ENCODE measurements at regions not wholly inside any gene's neighbourhood (a gene's known extent, or its start where the extent isn't known, plus 50 kb on each side); places are given as distances from the start of the nearest gene placed in this dataset.
A peak's percentile ranks its signal among the peaks of the same experiment; 100 is the strongest.

DNA sequence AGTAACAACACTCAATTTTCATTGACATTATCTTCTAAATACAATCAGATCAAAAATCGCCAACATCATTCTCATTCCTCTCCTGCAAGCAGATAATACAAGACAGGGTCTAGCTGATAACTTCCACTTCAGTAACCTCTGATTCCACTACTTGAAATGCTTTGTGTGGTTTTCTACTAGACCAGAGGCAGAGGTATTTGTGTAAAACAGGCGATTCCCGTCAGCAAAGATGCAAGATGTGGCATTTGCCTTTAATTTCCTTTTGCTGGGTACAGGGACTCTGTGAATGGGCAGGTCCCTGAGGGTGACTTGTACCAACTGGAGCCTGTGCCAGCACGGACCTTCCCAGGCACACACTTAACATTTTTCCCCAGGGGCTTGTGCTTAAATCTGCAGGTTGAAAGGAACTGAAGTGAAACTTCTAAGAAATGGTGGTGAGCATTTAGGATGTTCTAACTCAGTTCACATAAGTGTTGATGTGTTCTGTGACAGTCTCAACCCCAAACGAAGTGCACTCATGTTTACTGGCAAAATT, 625.5 kb upstream of the WWC1 start (continued):
- TF ChIP-seq, protein P1, sequence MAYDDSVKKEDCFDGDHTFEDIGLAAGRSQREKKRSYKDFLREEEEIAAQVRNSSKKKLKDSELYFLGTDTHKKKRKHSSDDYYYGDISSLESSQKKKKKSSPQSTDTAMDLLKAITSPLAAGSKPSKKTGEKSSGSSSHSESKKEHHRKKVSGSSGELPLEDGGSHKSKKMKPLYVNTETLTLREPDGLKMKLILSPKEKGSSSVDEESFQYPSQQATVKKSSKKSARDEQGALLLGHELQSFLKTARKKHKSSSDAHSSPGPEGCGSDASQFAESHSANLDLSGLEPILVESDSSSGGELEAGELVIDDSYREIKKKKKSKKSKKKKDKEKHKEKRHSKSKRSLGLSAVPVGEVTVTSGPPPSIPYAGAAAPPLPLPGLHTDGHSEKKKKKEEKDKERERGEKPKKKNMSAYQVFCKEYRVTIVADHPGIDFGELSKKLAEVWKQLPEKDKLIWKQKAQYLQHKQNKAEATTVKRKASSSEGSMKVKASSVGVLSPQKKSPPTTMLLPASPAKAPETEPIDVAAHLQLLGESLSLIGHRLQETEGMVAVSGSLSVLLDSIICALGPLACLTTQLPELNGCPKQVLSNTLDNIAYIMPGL (CRISPR knock-in tag; IDR thresholded peaks at IDR 0.05) = no peak

DNA sequence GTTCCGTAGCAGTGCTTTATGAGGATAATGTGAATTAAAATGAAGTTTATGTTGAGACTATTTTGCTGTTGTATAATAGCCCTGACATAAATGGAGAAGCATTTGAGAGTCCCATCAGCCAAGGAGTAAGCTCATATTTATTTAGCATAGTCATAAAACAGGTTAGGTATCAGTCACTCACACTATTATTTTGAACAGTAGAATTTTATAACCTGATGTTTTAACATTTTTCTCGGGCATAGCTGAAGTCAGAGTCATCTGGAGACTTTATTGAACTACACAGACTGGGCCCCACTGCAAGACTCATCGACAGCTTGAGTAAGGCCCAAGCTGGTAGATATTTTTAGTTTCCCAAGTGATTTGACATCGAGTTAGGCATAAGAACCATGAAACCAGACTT, 620.3 kb upstream of the WWC1 start:
- DNase-seq (ENCODE audit: low spot score) = no peak
- 0 out of 2 replicates have a peak, but pooled peaks cover under 1% of the 10 kb centered on the region for H3K36me3 Mint-ChIP-seq
- H3K4me1 Mint-ChIP-seq = peaks cover 20% of the 10 kb centered on the region
- TF ChIP-seq, protein P2, sequence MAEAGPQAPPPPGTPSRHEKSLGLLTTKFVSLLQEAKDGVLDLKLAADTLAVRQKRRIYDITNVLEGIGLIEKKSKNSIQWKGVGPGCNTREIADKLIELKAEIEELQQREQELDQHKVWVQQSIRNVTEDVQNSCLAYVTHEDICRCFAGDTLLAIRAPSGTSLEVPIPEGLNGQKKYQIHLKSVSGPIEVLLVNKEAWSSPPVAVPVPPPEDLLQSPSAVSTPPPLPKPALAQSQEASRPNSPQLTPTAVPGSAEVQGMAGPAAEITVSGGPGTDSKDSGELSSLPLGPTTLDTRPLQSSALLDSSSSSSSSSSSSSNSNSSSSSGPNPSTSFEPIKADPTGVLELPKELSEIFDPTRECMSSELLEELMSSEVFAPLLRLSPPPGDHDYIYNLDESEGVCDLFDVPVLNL (CRISPR knock-in tag; IDR thresholded peaks at IDR 0.05; ENCODE audit: borderline replicate concordance, low read depth) = no peak
- TF ChIP-seq PRRX2 (CRISPR knock-in tag; IDR thresholded peaks at IDR 0.05) = no peak
- no peak for TF ChIP-seq ZNF219 (CRISPR knock-in tag; IDR thresholded peaks at IDR 0.05; ENCODE audit: borderline replicate concordance)
- TF ChIP-seq, protein P3, sequence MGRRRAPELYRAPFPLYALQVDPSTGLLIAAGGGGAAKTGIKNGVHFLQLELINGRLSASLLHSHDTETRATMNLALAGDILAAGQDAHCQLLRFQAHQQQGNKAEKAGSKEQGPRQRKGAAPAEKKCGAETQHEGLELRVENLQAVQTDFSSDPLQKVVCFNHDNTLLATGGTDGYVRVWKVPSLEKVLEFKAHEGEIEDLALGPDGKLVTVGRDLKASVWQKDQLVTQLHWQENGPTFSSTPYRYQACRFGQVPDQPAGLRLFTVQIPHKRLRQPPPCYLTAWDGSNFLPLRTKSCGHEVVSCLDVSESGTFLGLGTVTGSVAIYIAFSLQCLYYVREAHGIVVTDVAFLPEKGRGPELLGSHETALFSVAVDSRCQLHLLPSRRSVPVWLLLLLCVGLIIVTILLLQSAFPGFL (CRISPR knock-in tag; IDR thresholded peaks at IDR 0.05; ENCODE audit: borderline replicate concordance) = no peak
- TF ChIP-seq ATF1 (CRISPR knock-in tag; IDR thresholded peaks at IDR 0.05) = no peak
- CTCF ChIA-PET = interaction anchor here (0.8 kb wide), 1 partner anchor 377 kb away, joined by 4 read pairs; no protein-coding TSS in a partner anchor
- no peak overlapping the region for H3K4me3 Mint-ChIP-seq
- H3K9me3 Mint-ChIP-seq = peaks cover 5% of the 10 kb centered on the region
- no peaks in the 10 kb centered on the region for H3K27me3 Mint-ChIP-seq (ENCODE audit: low read depth)
- peak overlapping the region; percentile 8; the same call in 1 of the 2 replicates for H3K27ac Mint-ChIP-seq
- POLR2A ChIA-PET = no interaction called here
- no peak for ATAC-seq

DNA sequence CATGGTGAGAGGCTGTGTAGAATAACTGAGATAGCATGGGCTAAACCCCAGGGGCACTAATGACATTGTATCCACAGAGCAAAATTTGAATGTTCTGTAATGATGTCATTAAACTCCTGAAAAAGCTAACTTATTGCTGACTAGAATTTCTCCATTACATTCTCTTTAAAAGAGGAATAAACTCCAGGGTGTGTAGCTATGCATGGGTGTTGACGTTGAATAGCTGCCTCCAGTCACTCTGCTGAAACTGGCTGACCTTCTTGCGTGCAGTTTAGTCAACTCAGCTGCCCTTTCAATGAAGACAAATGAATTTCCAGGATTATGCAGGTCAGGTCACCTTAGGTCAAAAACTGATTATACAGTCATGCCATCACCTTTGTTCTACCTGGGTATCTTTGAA, 617.5 kb upstream of the WWC1 start:
- H3K27me3 Mint-ChIP-seq (ENCODE audit: low read depth) = no peaks in the 10 kb centered on the region
- no peak overlapping the region for H3K4me3 Mint-ChIP-seq
- peaks cover 12% of the 10 kb centered on the region for H3K9me3 Mint-ChIP-seq
- ATAC-seq = no peak
- H3K36me3 Mint-ChIP-seq = 0 out of 2 replicates have a peak, but pooled peaks cover 3% of the 10 kb centered on the region
- ChIA-PET CTCF (no interaction called here), POLR2A (no interaction called here)
- H3K27ac Mint-ChIP-seq = no peak overlapping the region
- TF ChIP-seq FOXP1 (CRISPR knock-in tag; IDR thresholded peaks at IDR 0.05; ENCODE audit: borderline replicate concordance) (no peak), MXD4 (CRISPR knock-in tag; IDR thresholded peaks at IDR 0.05; ENCODE audit: borderline replicate concordance) (no peak), ETV6 (CRISPR knock-in tag; IDR thresholded peaks at IDR 0.05) (no peak), NFATC4 (CRISPR knock-in tag; IDR thresholded peaks at IDR 0.05) (no peak), TEAD1 (CRISPR knock-in tag; IDR thresholded peaks at IDR 0.05) (no peak), GABPB1 (CRISPR knock-in tag; IDR thresholded peaks at IDR 0.05) (no peak), ZNF423 (CRISPR knock-in tag; IDR thresholded peaks at IDR 0.05) (no peak), SMAD3 (CRISPR knock-in tag; IDR thresholded peaks at IDR 0.05; ENCODE audit: borderline replicate concordance) (no peak), HMGA2 (CRISPR knock-in tag; IDR thresholded peaks at IDR 0.05) (no peak), NFE2L1 (CRISPR knock-in tag; IDR thresholded peaks at IDR 0.05) (no peak), RELA (CRISPR knock-in tag; IDR thresholded peaks at IDR 0.05; ENCODE audit: borderline replicate concordance) (no peak)
- TF ChIP-seq, protein P4, sequence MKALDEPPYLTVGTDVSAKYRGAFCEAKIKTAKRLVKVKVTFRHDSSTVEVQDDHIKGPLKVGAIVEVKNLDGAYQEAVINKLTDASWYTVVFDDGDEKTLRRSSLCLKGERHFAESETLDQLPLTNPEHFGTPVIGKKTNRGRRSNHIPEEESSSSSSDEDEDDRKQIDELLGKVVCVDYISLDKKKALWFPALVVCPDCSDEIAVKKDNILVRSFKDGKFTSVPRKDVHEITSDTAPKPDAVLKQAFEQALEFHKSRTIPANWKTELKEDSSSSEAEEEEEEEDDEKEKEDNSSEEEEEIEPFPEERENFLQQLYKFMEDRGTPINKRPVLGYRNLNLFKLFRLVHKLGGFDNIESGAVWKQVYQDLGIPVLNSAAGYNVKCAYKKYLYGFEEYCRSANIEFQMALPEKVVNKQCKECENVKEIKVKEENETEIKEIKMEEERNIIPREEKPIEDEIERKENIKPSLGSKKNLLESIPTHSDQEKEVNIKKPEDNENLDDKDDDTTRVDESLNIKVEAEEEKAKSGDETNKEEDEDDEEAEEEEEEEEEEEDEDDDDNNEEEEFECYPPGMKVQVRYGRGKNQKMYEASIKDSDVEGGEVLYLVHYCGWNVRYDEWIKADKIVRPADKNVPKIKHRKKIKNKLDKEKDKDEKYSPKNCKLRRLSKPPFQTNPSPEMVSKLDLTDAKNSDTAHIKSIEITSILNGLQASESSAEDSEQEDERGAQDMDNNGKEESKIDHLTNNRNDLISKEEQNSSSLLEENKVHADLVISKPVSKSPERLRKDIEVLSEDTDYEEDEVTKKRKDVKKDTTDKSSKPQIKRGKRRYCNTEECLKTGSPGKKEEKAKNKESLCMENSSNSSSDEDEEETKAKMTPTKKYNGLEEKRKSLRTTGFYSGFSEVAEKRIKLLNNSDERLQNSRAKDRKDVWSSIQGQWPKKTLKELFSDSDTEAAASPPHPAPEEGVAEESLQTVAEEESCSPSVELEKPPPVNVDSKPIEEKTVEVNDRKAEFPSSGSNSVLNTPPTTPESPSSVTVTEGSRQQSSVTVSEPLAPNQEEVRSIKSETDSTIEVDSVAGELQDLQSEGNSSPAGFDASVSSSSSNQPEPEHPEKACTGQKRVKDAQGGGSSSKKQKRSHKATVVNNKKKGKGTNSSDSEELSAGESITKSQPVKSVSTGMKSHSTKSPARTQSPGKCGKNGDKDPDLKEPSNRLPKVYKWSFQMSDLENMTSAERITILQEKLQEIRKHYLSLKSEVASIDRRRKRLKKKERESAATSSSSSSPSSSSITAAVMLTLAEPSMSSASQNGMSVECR (CRISPR knock-in tag; IDR thresholded peaks at IDR 0.05; ENCODE audit: borderline replicate concordance) = no peak
- TF ChIP-seq, protein P5, sequence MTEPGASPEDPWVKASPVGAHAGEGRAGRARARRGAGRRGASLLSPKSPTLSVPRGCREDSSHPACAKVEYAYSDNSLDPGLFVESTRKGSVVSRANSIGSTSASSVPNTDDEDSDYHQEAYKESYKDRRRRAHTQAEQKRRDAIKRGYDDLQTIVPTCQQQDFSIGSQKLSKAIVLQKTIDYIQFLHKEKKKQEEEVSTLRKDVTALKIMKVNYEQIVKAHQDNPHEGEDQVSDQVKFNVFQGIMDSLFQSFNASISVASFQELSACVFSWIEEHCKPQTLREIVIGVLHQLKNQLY (CRISPR knock-in tag; IDR thresholded peaks at IDR 0.05) = no peak
- TF ChIP-seq, protein P6, sequence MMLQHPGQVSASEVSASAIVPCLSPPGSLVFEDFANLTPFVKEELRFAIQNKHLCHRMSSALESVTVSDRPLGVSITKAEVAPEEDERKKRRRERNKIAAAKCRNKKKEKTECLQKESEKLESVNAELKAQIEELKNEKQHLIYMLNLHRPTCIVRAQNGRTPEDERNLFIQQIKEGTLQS (CRISPR knock-in tag; conservative IDR thresholded peaks at IDR 0.05) = no peak
- TF ChIP-seq, protein P7, sequence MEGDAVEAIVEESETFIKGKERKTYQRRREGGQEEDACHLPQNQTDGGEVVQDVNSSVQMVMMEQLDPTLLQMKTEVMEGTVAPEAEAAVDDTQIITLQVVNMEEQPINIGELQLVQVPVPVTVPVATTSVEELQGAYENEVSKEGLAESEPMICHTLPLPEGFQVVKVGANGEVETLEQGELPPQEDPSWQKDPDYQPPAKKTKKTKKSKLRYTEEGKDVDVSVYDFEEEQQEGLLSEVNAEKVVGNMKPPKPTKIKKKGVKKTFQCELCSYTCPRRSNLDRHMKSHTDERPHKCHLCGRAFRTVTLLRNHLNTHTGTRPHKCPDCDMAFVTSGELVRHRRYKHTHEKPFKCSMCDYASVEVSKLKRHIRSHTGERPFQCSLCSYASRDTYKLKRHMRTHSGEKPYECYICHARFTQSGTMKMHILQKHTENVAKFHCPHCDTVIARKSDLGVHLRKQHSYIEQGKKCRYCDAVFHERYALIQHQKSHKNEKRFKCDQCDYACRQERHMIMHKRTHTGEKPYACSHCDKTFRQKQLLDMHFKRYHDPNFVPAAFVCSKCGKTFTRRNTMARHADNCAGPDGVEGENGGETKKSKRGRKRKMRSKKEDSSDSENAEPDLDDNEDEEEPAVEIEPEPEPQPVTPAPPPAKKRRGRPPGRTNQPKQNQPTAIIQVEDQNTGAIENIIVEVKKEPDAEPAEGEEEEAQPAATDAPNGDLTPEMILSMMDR (IDR thresholded peaks at IDR 0.05) = no peak
- no peak for DNase-seq (ENCODE audit: low spot score)
- H3K4me1 Mint-ChIP-seq = peaks cover 20% of the 10 kb centered on the region
